ENCODE measurements at regions not wholly inside any gene's neighbourhood (a gene's known extent, or its start where the extent isn't known, plus 50 kb on each side); places are given as distances from the start of the nearest gene placed in this dataset.

DNA sequence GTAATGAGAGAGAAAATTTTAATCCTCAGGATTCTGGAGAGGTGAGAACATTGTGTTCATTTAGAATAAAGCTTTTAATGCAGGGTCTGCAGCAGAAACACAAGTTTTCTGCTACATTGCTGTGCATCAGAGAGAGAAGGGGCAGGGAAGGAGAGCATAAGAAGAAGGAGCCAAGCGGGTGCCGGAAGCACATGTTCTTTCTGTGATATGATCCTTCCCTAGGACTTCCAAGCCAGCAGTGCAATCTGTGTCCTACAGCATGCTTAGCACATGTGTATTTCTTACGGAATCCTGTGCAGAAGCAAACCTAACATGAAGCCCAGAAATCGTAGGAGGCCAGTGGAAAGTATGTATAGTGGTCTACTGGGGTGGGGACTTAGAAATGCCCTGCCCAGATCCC, 458.3 kb upstream of the BRINP1 start:
- H3K4me1 ChIP-seq (ENCODE audit: control insufficient read depth in 2 of 2, insufficient read depth in 2 of 2, low read length in 2 of 2), result no peaks in the 10 kb centered on the region
- DNase-seq, result no peak

DNA sequence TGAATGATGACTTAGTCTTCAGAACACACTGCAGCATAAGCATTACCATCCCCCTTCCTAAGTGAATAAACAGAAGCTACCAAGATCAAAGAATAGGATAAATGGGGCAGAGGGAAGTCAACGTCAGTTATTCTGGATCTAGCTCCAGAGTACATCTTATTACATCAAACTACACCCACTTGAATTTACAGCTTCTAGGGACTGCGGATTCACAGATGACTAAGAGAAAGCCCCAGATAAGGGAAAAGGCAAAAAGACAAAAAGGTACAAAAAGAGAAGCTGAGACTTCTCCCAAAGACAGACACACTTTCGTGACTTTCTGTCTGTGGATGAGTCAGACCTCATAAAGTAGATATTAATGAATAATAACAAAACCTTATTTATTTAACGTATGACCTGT, 457.9 kb upstream of the BRINP1 start:
- intact Hi-C loops (cut with micrococcal nuclease), result no loop called here
- peaks cover 8% of the 10 kb centered on the region for H3K27me3 Mint-ChIP-seq

More for the DNA sequence above, 458.3 kb upstream of the BRINP1 start:
- H3K9me3 Mint-ChIP-seq (ENCODE audit: insufficient read depth), result no peaks in the 10 kb centered on the region
- Histone ChIP-seq H2AFZ (ENCODE audit: insufficient read depth, low read depth, low read length, poor library complexity, severe bottlenecking) (no peak overlapping the region), H3K27me3 (replicated peaks in 1 of 4; ENCODE audit: control extremely low read depth in 1 of 4, control insufficient read depth in 3 of 4, insufficient read depth in 4 of 4, low read length in 3 of 4) (no peaks in the 10 kb centered on the region), H3K4me3 (ENCODE audit: control extremely low read depth in 1 of 5, extremely low read depth in 1 of 5, insufficient read depth in 1 of 5, low read depth in 2 of 5, low read length in 4 of 5) (no peak overlapping the region), H3K36me3 (replicated peaks in 1 of 2; ENCODE audit: control extremely low read depth in 1 of 2, control insufficient read depth in 1 of 2, extremely low read depth in 1 of 2, insufficient read depth in 2 of 2, low read length in 1 of 2) (no peaks in the 10 kb centered on the region), H3K9ac (ENCODE audit: low read length) (no peak overlapping the region), H3K4me2 (replicated peaks; ENCODE audit: low read depth, low read length, poor library complexity, severe bottlenecking) (no peak overlapping the region), H3K27ac (ENCODE audit: low read length in 2 of 2) (no peak overlapping the region), H3K79me2 (ENCODE audit: control insufficient read depth, insufficient read depth, low read length) (no peaks in the 10 kb centered on the region), H3K9me3 (ENCODE audit: control extremely low read depth in 1 of 3, control insufficient read depth in 2 of 3, insufficient read depth in 1 of 3, low read length in 2 of 3) (no peaks in the 10 kb centered on the region), H4K20me1 (ENCODE audit: control insufficient read depth, insufficient read depth, low read length, poor library complexity, severe bottlenecking) (no peaks in the 10 kb centered on the region)
- whole genome bisulfite sequencing (ENCODE audit: insufficient coverage), result 92% methylated on average over 3 of the region's 4 CpGs
- H3K27me3 Mint-ChIP-seq, result peaks cover 12% of the 10 kb centered on the region
- no peak overlapping the region for H3K4me3 Mint-ChIP-seq
- H3K4me1 Mint-ChIP-seq, result no peaks in the 10 kb centered on the region
- intact Hi-C loops (cut with micrococcal nuclease), result no loop called here
- ChIA-PET POLR2A (no interaction called here), CTCF (no interaction called here)
- no peak for ATAC-seq (ENCODE audit: low read depth)
- TF ChIP-seq EZH2 (IDR thresholded peaks at IDR 0.05; ENCODE audit: borderline replicate concordance, insufficient read depth, low read depth, low read length, poor library complexity, severe bottlenecking), result no peak
- TF ChIP-seq, protein P1, sequence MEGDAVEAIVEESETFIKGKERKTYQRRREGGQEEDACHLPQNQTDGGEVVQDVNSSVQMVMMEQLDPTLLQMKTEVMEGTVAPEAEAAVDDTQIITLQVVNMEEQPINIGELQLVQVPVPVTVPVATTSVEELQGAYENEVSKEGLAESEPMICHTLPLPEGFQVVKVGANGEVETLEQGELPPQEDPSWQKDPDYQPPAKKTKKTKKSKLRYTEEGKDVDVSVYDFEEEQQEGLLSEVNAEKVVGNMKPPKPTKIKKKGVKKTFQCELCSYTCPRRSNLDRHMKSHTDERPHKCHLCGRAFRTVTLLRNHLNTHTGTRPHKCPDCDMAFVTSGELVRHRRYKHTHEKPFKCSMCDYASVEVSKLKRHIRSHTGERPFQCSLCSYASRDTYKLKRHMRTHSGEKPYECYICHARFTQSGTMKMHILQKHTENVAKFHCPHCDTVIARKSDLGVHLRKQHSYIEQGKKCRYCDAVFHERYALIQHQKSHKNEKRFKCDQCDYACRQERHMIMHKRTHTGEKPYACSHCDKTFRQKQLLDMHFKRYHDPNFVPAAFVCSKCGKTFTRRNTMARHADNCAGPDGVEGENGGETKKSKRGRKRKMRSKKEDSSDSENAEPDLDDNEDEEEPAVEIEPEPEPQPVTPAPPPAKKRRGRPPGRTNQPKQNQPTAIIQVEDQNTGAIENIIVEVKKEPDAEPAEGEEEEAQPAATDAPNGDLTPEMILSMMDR (IDR thresholded peaks at IDR 0.05), result no peak
- H3K27ac Mint-ChIP-seq, result no peak overlapping the region

More for the DNA sequence above, 457.9 kb upstream of the BRINP1 start:
- no CpG with 5 or more reads among the region's 4 CpGs for WGBS (ENCODE audit: insufficient coverage)
- no peak overlapping the region for H3K9ac ChIP-seq (ENCODE audit: low read length)
- H3K4me3 ChIP-seq (ENCODE audit: control extremely low read depth in 1 of 5, extremely low read depth in 1 of 5, insufficient read depth in 1 of 5, low read depth in 2 of 5, low read length in 4 of 5), result no peak overlapping the region
- TF ChIP-seq, protein P1 (IDR thresholded peaks at IDR 0.05), result no peak
- no peak for TF ChIP-seq EZH2 (IDR thresholded peaks at IDR 0.05; ENCODE audit: borderline replicate concordance, insufficient read depth, low read depth, low read length, poor library complexity, severe bottlenecking)
- no peak overlapping the region for H3K4me2 ChIP-seq (replicated peaks; ENCODE audit: low read depth, low read length, poor library complexity, severe bottlenecking)
- Mint-ChIP-seq H3K4me3 (no peak overlapping the region), H3K4me1 (no peaks in the 10 kb centered on the region), H3K9me3 (ENCODE audit: insufficient read depth) (no peaks in the 10 kb centered on the region), H3K27ac (no peak overlapping the region)
- no peak overlapping the region for H2AFZ ChIP-seq (ENCODE audit: insufficient read depth, low read depth, low read length, poor library complexity, severe bottlenecking)
- H3K27ac ChIP-seq (ENCODE audit: low read length in 2 of 2), result no peak overlapping the region
- no peaks in the 10 kb centered on the region for H4K20me1 ChIP-seq (ENCODE audit: control insufficient read depth, insufficient read depth, low read length, poor library complexity, severe bottlenecking)
- no peaks in the 10 kb centered on the region for H3K27me3 ChIP-seq (replicated peaks in 1 of 4; ENCODE audit: control extremely low read depth in 1 of 4, control insufficient read depth in 3 of 4, insufficient read depth in 4 of 4, low read length in 3 of 4)
- DNase-seq, result no peak
- no peaks in the 10 kb centered on the region for H3K4me1 ChIP-seq (ENCODE audit: control insufficient read depth in 2 of 2, insufficient read depth in 2 of 2, low read length in 2 of 2)
- POLR2A ChIA-PET, result no interaction called here
- no peaks in the 10 kb centered on the region for H3K9me3 ChIP-seq (ENCODE audit: control extremely low read depth in 1 of 3, control insufficient read depth in 2 of 3, insufficient read depth in 1 of 3, low read length in 2 of 3)
- ATAC-seq (ENCODE audit: low read depth), result no peak
- no peaks in the 10 kb centered on the region for H3K36me3 ChIP-seq (replicated peaks in 1 of 2; ENCODE audit: control extremely low read depth in 1 of 2, control insufficient read depth in 1 of 2, extremely low read depth in 1 of 2, insufficient read depth in 2 of 2, low read length in 1 of 2)
- H3K79me2 ChIP-seq (ENCODE audit: control insufficient read depth, insufficient read depth, low read length), result no peaks in the 10 kb centered on the region
- CTCF ChIA-PET, result no interaction called here
